GM19099 (cell line): ENCODE measurements at regions not wholly inside any gene's neighbourhood (a gene's known extent, or its start where the extent isn't known, plus 50 kb on each side); places are given as distances from the start of the nearest gene placed in this dataset.

Experiments
- POLR2A ChIP-seq: IDR thresholded peaks from 3 replicates; pipeline ENCODE4 v1.6.1; 2011; ENCODE audit warnings: low read depth; ENCODE audit not compliant: insufficient read length; ENCODE audit errors: extremely low read depth

- TF ChIP-seq POLR2A = no peak
These were observed 301.0 kb upstream of the POU3F1 start for GRCh38 chr1:38347446-38348175.

GRCh38 chr1:38344716-38345115 lies 298.1 kb upstream of the POU3F1 start:
- no peak for TF ChIP-seq POLR2A

GRCh38 chr1:38341694-38342093 lies 295.1 kb upstream of the POU3F1 start:
- TF ChIP-seq POLR2A = no peak

GRCh38 chr1:38340409-38340808 lies 293.8 kb upstream of the POU3F1 start:
- TF ChIP-seq POLR2A = no peak

GRCh38 chr1:38337711-38338110 lies 291.1 kb upstream of the POU3F1 start:
- TF ChIP-seq POLR2A = no peak

- TF ChIP-seq POLR2A = no peak
These were observed 290.4 kb upstream of the POU3F1 start for GRCh38 chr1:38336961-38337360.

- no peak for TF ChIP-seq POLR2A
These were observed 289.8 kb upstream of the POU3F1 start for GRCh38 chr1:38336301-38336923.

GRCh38 chr1:38334930-38335592 lies 288.5 kb upstream of the POU3F1 start:
- no peak for TF ChIP-seq POLR2A

- TF ChIP-seq POLR2A = no peak
These were observed 286.2 kb upstream of the POU3F1 start for GRCh38 chr1:38332649-38333310.

GRCh38 chr1:38331496-38332210 lies 285.1 kb upstream of the POU3F1 start:
- no peak for TF ChIP-seq POLR2A

GRCh38 chr1:38330799-38331198 lies 284.2 kb upstream of the POU3F1 start:
- no peak for TF ChIP-seq POLR2A

GRCh38 chr1:38329644-38330043 lies 283.1 kb upstream of the POU3F1 start:
- no peak for TF ChIP-seq POLR2A

GRCh38 chr1:38328278-38329035 lies 281.9 kb upstream of the POU3F1 start:
- TF ChIP-seq POLR2A = no peak

- TF ChIP-seq POLR2A = no peak
These were observed 281.0 kb upstream of the POU3F1 start for GRCh38 chr1:38327559-38327973.
